GM18502 (cell line): ENCODE measurements at regions not wholly inside any gene's neighbourhood (a gene's known extent, or its start where the extent isn't known, plus 50 kb on each side); places are given as distances from the start of the nearest gene placed in this dataset.
"Not testable (repeated sequence)": the region's sequence is repeated elsewhere in the genome, so short reads cannot be mapped to it uniquely, and the experiment has no call there.

ENCODE experiments used
- ATAC-seq: cut with Tn5 transposase; IDR thresholded peaks from one replicate; pipeline ENCODE4 v1.9.1; 2021; ENCODE audit warnings: mild to moderate bottlenecking; ENCODE audit not compliant: unreplicated experiment, poor library complexity

DNA sequence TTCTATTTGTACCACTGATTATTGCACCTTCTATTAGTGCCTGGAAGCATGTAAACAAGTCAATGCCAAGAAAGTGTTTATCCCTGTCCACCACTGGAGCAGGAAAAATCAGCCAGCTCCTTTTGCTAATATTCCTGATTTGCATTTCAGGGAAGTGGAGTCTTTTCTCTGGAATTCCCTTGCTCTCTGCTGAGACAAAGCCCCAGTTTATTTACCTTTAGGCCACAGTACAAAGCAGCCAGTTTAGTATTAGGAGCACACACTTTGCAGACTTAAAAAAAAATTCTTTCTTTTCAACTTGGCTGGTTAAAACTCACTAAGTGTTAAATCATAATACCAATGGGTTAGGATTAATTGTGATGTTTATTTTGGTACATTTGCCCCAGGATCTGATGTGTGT is 631.1 kb downstream of the PKHD1 start:
- no peak for ATAC-seq

DNA sequence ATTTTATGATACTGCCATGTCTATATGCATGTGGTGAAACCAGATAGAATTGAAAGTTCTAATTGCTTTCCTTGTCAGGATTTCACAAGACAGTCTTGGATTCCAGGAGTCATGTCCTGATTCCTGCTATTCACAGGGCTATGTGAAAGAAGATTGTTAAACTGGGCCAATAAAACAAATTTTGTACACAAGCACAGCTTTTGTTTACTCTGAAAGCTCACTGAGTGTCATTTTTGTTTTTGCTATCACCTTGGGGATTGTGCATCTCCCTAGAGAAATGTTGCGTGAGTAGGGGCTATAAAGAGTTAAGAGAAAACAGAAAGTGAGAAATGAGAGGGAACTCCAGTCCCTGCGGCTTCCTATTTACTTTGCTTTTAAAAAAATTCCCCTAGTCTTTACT is 627.5 kb downstream of the PKHD1 start:
- ATAC-seq = peak; percentile 97

DNA sequence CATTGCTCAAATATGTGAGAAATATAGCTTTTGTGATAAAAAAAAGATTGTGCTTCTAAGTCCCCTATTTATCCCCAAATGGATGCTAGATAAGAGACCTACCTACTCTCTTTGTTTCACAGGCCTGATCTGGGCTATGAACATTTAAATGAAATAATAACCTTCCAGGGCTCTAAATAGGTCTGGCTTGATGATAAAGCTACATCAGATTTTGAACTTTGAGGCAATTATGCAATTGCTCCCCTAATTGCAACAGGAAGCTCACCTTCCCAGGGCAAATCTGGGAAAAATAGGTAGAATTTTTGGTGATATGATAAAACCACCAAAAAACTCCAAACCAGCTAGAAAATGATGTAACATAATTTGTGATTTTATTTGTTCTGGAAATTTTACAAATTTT is 624.5 kb downstream of the PKHD1 start:
- no peak for ATAC-seq

DNA sequence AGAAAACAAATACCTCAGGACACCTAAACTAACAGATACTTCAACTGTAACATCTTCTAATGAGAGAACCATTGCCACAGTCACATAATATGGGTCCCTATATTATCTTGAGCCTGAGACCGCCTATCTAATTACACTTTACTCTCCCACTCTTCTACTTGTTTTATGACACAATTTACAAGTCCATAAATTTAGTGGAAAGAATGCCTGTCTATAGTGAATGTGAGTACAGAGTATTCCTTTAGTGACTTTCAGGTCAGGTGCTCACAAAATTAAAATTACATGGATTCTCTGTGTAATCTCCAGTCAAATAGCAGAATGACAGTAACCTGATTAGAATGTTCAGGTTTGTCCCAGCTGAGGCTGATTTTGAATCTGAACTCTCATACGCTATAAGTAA is 624.1 kb downstream of the PKHD1 start:
- no peak for ATAC-seq

DNA sequence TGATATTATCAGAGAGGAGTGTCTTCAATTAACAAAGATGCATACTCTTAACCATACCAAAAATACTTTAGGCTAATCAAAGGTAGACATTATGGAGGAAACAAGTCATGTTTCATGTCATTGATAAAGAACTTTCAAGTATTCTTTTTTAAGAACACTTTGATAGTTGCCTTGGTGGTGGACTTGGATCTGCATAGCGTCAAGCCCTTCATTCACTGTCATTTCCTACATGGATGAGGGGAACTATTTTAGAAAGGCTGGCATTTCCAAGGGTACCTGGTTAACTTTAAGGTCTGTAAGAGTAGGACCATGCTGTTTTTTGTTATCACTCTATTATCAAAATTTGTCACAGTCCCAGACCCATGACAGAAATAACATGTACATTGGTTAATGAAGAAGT is 622.5 kb downstream of the PKHD1 start:
- no peak for ATAC-seq

DNA sequence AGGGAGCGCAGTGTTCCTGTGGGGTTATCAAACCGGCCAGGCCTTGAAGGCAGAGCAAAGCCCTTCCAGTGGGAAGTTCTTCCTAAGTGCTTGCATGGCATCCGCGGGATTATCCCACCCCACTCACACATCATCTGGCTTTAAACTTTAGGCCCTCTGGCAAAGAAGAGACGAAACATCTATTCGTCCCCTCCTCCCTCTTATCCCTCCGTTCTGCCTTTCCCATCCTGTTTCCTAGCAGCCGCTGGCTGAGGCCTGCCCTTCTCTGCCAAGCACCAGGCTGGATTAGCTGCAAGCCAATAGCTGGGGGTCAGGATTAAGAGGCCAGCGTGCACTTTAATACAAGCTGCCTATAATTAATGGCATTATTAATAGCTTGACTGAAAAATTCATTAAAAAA is 621.0 kb downstream of the PKHD1 start:
- ATAC-seq = no peak

DNA sequence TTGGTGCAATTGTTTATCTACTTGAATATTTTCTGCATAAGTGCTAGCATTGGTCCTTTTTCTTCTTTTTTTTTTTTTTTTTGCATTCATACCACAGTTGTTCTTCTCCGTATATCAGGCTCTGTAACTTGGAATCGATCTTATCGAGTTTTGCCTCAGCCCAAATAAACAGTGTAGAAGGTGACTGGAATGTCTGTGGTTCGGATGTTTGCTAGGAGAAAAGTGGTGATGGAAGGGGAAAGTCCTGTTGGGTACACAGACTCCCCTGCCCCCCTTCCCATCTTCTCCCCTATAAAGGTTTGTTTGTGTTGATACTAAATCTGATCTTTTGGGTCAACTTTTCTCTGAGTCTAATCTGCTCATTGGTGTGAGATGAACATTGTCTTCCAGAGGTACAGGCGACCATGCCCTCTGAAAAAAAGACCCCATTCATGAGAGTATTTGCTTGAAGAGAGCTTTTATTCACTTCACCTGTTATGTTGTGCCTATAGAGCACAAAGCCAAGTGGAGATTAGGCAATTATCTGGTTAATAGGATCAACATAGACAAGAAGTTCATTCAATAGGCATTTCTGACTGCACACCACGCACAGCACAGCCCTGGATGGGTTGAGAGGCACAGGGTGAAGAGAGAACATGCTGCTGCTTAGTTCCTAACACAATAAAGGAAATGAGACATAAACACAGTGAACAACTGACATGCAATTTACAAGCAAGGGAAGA is 620.0 kb downstream of the PKHD1 start:
- ATAC-seq = no peak

DNA sequence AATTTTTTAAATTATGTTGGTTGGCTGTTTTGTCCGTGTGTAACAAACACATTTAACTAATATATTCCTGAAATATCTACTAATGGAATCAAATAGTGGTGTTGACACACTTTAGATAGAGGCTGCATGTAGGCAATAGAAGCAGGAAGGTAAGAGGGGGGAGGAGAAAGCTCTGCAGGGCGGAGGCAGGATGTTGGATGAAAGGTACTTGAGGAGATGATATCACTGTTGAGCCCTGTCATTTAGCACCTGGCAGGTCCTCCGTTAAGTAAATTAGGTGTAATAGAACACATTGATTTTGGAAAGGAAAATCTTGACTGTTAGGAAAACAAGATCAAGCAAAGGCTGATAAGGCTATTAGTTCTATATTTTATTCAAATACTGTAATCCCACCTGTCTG is 618.7 kb downstream of the PKHD1 start:
- ATAC-seq = no peak

DNA sequence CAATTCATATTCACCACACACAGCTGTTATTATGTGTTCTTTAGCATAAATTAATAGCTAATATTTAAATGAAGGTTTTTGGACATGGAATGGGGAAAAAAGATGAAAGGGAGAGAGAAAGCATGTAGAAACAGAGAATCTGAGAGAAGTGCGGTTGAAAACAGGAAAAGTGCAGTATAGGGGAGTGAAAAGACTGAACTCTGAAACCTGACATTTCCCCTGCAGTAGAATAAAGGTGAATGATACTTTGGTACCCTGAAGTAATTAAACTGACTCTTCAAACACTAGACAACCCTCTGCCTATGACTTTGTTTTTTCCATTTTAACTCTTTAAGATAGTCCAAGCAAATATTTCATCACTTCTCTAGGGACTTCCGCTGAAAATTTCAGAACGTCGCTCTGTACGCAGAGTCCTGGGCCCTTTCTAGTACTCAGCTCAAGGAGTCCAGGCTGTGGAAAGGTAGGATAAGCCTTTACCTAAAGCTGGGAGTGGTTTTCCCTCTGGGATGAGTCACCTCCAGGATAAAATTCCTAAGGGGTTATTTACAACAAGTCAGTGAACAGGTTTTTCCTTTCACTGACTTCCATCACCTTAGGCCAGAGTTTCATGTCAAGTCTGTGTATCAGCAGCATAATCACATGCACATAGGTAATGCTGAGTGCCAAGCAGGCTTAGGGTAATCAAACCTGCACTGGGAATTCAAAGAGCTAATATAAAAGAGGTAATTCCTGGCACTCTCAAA is 614.5 kb downstream of the PKHD1 start:
- no peak for ATAC-seq

DNA sequence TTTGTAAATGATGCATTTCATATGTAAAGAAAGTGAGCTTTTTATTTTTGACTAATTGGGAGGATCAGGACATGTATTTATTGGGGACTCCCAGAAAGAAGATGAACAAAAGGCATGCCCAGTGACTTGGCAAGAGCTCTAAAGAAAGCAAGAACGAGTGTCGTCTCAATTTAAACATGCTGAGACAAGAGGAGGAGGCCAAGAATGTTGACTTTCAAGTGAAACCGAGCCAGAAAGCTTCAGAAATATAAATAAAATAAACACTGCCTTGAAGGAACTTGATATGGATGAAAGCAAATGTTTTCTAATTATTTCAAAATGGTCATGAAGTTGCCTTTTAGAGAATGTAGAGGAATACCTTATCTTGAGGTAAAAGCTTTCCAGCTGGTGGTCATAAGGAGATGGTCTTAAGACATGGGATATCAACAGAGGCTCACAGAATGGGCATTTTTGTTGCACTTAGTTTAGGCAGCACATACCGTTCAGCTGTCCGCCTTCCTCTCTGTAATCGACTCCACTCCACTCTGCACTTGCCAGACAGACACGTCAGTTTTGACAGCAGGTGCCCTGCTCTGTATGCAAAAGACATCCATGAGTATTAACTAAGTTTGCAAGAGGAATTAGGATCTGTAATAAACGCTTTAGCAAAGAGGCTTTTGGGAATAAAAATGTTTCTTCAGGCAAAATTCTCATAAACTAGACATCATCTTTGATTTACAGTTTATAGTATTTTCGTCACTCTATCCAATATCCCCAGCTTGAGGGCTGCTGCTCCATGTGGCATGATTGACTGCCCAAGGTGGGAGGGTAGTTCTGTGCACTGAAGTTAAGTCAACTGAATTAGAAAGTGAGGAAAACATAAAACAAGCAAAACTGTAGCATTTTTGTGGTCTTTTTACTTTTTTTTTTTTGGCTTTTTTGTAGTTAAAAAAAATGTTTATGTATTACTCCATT is 613.1 kb downstream of the PKHD1 start:
- no peak for ATAC-seq

DNA sequence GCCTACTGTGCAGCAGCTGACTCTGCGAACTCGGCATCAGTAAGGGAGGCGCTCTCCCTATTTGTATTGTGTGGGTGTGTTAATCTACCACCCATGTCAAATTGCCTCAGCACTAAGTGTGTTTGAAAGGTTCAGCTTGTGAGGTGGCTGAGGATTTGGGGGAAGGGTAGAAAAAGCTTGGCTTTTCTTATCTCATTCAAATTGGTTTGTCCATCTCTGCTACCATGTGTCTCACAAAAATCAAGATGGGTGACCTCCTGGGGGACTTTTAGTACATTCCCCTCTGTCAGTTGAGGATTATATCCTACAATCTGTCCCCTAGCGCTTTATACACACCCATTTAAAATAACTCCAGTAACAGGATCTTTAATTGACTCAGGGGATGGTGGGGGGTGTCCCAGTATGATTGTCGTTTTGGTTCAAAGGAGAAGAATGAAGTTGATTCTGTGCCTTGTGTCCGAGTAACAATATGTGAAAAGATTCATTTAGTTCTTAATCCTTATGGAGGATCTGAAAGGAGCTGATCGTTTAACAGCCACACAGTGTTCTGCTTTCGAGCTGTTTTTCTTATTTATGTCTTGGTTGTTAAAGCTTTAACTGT is 609.6 kb downstream of the PKHD1 start:
- no peak for ATAC-seq

DNA sequence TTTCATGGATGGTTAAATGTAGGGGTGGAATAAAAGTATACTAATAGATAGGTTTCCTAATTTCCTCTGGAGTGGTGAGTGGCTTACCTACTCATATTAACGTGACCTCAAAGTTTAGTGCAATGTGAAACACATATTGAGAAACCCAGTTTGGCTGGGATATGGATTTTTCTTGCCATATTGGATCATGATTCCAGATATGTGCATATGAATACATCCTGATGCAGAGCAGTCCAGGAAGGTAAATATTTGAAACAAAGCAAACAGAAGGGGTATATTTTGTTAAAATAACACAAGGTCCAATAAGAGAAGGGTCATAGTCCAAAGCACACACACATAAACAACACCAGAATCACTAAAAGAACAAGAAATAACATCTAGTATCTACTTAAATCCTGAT is 608.1 kb downstream of the PKHD1 start:
- no peak for ATAC-seq

DNA sequence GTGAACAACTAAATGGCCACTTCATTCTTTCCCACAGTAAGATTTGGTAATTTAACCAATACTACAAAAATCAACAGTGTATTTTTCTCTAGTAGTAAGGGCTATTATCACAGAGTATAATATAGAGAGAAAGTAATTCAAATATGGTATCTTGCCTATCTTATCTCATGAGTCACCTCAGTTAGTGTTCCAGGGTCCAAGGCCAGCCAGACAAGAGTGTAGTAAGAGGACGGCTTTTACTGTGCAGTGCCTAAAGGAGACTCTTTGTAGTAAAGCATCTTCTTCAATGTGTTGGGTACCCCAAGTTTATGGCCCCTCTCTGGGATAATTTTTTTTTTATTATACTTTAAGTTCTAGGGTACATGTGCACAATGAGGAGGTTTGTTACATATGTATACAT is 607.4 kb downstream of the PKHD1 start:
- ATAC-seq = no peak

DNA sequence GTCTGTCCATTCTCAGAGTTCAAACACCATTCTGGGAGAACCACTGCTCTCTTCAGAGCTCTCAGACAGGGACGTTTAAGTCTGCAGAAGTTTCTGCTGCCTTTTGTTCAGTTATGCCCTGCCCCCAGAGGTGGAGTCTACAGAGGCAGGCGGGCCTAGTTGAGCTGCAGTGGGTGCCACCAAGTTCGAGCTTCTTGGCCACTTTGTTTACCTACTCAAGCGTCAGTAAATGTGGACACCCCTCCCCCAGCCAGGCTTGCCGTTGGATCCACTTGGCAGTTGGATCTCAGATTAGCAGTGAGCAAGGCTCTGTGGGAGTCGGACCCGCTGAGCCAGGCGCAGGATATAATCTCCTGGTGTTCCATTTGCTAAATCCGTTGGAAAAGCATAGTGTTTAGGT is 601.5 kb downstream of the PKHD1 start:
- not testable (repeated sequence) for ATAC-seq

DNA sequence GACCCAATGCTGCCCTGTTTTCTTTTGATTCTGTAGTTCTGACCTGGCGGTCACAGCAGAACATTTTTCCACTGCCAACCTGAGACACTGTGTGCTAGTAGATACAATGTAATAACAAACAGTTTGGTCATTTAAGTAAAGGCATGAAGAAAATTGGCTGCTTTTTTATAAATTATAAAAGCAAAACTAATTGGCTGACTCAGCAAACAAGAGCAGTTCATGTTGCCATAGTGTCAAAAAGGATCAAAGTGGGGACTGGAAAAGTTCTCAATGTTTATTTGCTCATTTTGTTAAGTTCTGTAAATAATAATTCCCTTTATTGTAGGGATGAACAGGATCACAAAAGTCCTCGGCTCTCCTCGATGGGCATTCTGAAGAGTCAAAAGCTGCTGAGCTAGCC is 599.5 kb downstream of the PKHD1 start:
- ATAC-seq = no peak

DNA sequence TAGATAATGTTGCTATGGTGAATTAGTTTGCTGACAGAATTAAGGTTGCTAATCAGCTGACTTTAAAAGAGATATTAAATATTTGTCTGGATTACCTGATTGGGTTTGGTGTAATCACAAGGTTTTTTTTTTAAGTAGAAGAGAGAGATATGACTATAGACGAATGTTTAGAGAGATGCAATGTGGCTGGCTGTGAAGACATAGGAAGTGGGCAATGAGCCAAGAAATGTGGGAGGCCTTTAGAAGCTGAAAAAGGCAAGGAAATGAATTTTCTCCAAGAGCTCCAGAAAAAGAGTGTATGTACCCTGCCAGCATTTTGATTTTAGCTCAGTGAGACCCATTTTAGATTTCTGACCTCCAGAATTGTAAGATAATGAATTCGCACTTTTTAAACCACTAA is 598.3 kb downstream of the PKHD1 start:
- ATAC-seq = no peak

DNA sequence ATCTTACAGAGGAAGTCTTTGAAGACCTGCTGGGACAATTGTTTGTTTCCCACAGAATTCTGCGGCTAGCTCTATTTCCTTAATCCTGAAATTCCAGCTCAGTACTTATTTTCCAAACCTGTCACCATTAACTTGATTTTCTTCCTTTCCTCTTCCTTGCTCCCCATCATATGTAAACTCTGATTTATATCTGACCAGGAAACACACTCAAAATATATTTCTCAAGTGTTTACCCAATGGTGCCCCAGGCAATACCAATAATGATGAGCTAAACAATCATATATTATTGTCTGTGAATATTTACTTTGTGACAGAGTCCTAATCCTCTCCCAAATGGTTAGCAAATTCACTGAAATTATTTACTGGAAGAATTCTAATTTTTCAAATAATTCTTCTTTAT is 597.3 kb downstream of the PKHD1 start:
- no peak for ATAC-seq

DNA sequence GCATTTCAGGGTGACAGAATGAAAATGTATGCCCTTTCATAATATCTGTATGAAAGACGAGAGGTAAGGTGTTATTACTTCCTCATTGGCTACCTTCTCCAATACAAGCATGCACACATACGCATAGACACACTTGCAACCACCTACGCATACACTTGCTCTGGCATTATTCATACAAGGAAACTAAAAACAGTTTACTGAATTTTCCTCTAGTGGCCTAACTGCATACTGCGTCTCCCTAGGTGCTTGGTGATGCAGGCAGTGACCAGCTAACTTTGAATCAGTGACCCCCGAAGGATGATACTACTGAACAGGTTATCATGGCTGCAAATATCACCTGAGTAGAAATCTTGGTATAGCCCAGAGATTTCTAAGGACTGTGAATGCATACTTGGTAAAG is 593.1 kb downstream of the PKHD1 start:
- ATAC-seq = no peak

DNA sequence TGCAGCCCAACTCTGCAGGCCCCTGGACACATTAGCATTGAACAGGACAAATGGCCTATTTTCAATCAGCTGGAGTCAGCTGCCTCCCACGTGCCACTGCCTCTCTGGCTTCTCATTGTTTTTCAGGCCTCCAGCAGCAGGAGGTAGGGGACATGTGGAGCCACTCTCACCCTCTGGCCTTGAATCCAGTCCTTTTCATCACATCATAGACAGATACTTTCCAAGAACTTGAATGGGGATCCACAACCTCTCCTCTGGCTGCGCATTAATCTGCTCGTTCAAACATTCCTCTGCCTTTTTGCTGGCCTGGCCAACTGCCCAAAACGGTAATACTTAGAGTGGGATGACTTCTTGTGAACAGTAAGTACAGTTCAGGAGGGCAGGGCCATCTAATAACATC is 592.3 kb downstream of the PKHD1 start:
- no peak for ATAC-seq

DNA sequence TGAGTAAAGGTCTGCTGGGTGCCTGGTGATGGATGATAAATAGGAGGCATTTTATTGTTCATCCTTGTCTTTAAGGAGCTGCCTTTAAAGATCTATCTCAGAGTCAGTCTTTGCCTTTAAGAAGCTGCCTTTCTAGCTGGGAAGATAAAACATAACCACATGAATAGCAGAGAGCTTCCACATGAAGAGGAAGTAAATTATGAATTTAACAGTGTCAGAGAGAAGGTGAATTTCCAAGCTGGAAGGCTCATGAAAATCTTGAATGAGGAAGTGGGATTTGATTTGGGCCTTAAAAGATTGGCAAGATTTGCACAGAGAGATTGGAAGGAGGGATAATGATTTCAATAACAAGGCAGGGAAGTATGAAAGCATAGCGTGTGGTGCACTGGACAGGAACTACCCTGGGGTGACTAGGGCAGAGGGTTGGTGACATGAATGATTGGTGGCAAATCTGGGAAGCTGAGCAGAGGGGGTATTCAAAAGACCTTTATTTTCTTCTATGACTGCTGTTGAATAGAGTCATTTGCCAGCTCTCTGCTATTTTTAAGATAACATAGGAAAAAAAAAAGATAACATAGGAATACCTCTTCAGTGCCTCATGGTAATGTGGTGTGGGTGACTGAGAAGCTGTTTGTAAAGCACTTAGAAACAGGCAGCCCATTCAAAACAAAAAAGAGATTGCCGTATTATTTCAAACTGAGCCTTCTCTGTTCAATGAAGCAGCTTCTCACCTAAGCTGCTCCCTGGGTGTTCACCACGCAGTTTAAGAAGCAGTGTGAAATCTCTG is 591.6 kb downstream of the PKHD1 start:
- ATAC-seq = no peak
